ENCODE measurements at regions not wholly inside any gene's neighbourhood (a gene's known extent, or its start where the extent isn't known, plus 50 kb on each side); places are given as distances from the start of the nearest gene placed in this dataset.

- H3K4me3 ChIP-seq (ENCODE audit: low read depth, low read length): no peak overlapping the region
- peak; percentile 97 for DNase-seq (ENCODE audit: low read depth)
- no peak for TF ChIP-seq CTCF (IDR thresholded peaks at IDR 0.05; ENCODE audit: insufficient read depth, low read depth, low read length)
Observed at GRCh38 chr1:56074007-56074651, 505.2 kb downstream of the PLPP3 start.

- no peak for DNase-seq (ENCODE audit: low read depth)
- no peak for TF ChIP-seq CTCF (IDR thresholded peaks at IDR 0.05; ENCODE audit: insufficient read depth, low read depth, low read length)
- no peak overlapping the region for H3K4me3 ChIP-seq (ENCODE audit: low read depth, low read length)
Observed at GRCh38 chr1:56073614-56074006, 505.8 kb downstream of the PLPP3 start.

- TF ChIP-seq CTCF (IDR thresholded peaks at IDR 0.05; ENCODE audit: insufficient read depth, low read depth, low read length): no peak
- no peak for DNase-seq (ENCODE audit: low read depth)
- no peak overlapping the region for H3K4me3 ChIP-seq (ENCODE audit: low read depth, low read length)
Observed at GRCh38 chr1:56073206-56073605, 506.2 kb downstream of the PLPP3 start.

GRCh38 chr1:56072310-56072709 is 507.1 kb downstream of the PLPP3 start:
- no peak for DNase-seq (ENCODE audit: low read depth)
- H3K4me3 ChIP-seq (ENCODE audit: low read depth, low read length): no peak overlapping the region
- TF ChIP-seq CTCF (IDR thresholded peaks at IDR 0.05; ENCODE audit: insufficient read depth, low read depth, low read length): no peak

GRCh38 chr1:56071351-56071750 is 508.0 kb downstream of the PLPP3 start:
- no peak for DNase-seq (ENCODE audit: low read depth)
- no peak overlapping the region for H3K4me3 ChIP-seq (ENCODE audit: low read depth, low read length)
- no peak for TF ChIP-seq CTCF (IDR thresholded peaks at IDR 0.05; ENCODE audit: insufficient read depth, low read depth, low read length)

GRCh38 chr1:56070601-56071000 is 508.8 kb downstream of the PLPP3 start:
- TF ChIP-seq CTCF (IDR thresholded peaks at IDR 0.05; ENCODE audit: insufficient read depth, low read depth, low read length): no peak
- H3K4me3 ChIP-seq (ENCODE audit: low read depth, low read length): no peak overlapping the region
- peak; percentile 43 for DNase-seq (ENCODE audit: low read depth)

GRCh38 chr1:56069824-56070223 is 509.5 kb downstream of the PLPP3 start:
- H3K4me3 ChIP-seq (ENCODE audit: low read depth, low read length): no peak overlapping the region
- no peak for TF ChIP-seq CTCF (IDR thresholded peaks at IDR 0.05; ENCODE audit: insufficient read depth, low read depth, low read length)
- DNase-seq (ENCODE audit: low read depth): no peak
